ENCODE measurements at regions not wholly inside any gene's neighbourhood (a gene's known extent, or its start where the extent isn't known, plus 50 kb on each side); places are given as distances from the start of the nearest gene placed in this dataset.

GRCh38 chr7:9102846-9103245, 669.4 kb downstream of the NXPH1 start:
- no peak for DNase-seq (ENCODE audit: extremely low spot score)
- ChIA-PET CTCF (no interaction called here), POLR2A (no interaction called here)
- TF ChIP-seq, protein P1, sequence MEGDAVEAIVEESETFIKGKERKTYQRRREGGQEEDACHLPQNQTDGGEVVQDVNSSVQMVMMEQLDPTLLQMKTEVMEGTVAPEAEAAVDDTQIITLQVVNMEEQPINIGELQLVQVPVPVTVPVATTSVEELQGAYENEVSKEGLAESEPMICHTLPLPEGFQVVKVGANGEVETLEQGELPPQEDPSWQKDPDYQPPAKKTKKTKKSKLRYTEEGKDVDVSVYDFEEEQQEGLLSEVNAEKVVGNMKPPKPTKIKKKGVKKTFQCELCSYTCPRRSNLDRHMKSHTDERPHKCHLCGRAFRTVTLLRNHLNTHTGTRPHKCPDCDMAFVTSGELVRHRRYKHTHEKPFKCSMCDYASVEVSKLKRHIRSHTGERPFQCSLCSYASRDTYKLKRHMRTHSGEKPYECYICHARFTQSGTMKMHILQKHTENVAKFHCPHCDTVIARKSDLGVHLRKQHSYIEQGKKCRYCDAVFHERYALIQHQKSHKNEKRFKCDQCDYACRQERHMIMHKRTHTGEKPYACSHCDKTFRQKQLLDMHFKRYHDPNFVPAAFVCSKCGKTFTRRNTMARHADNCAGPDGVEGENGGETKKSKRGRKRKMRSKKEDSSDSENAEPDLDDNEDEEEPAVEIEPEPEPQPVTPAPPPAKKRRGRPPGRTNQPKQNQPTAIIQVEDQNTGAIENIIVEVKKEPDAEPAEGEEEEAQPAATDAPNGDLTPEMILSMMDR (IDR thresholded peaks at IDR 0.05; ENCODE audit: control extremely low read depth, extremely low read depth, low read depth, missing control alignments) = no peak

GRCh38 chr7:9106747-9107146, 673.3 kb downstream of the NXPH1 start:
- DNase-seq (ENCODE audit: extremely low spot score) = no peak
- ChIA-PET POLR2A (no interaction called here), CTCF (interaction anchor here (1.0 kb wide), 1 partner anchor 10 kb away, joined by 3 read pairs; no protein-coding TSS in a partner anchor)
- TF ChIP-seq, protein P1 (IDR thresholded peaks at IDR 0.05; ENCODE audit: control extremely low read depth, extremely low read depth, low read depth, missing control alignments) = no peak

DNA sequence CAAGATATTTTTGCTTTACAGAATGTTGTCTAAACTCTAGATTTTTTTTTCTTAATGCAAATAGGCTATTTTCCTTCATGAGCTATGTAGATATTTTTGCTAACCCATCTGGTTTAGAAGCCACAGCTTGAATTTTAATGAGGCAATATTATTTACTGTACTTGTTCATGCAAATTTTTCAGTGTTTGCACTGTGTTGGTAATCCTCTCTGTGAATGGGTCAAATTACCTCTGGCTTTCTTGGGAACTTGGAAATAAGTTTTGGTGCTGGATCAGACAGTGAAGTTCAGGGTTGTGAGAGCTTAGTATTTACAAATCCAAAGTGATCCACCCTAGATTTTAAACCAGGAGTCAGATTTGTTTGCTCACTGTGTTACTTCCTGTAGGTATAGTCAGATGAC, 686.9 kb downstream of the NXPH1 start:
- TF ChIP-seq, protein P1 (IDR thresholded peaks at IDR 0.05; ENCODE audit: control extremely low read depth, extremely low read depth, low read depth, missing control alignments) = no peak
- CTCF ChIA-PET = interaction anchor here (0.8 kb wide), 1 partner anchor 10 kb away, joined by 3 read pairs; no protein-coding TSS in a partner anchor
- DNase-seq (ENCODE audit: extremely low spot score) = no peak
- POLR2A ChIA-PET = no interaction called here

DNA sequence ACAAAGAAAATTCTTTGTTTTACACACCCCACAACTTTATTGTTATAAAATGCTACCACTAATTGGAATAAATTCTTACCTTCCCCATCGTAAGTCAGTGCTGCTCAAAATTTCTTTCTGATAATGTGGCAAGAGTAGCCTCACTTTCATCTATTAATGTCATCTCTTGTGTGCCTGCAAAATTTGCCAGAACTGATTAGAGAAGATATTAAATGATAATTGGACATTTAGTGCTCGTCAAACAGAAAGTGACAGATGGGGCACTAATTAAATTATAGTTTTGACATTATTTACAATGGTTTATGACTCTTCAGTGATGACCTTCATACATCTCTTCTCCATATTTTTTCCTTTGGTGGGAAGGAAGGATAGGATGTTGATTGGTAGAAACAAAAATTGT, 690.9 kb downstream of the NXPH1 start:
- no peak for DNase-seq (ENCODE audit: extremely low spot score)
- TF ChIP-seq, protein P1 (IDR thresholded peaks at IDR 0.05; ENCODE audit: control extremely low read depth, extremely low read depth, low read depth, missing control alignments) = no peak
- POLR2A ChIA-PET = no interaction called here
- CTCF ChIA-PET = no interaction called here

DNA sequence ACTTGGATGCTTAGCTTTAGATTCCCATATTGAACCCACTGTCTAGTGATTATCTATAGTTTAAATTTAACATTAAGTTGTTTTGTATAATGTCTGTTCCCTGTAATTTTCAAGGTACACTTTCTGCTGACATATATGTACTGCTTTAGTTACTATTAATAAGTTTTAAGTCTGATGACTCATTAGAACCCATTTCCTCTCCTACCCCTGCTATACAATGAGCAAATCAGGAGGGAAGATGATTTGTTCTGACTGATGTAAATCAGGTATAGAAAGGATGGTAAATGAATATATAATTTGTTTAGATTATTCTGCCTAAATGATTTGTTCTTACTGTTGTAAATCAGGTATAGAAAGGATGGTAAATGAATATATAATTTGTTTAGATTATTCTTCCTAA, 691.8 kb downstream of the NXPH1 start:
- POLR2A ChIA-PET = no interaction called here
- CTCF ChIA-PET = no interaction called here
- TF ChIP-seq, protein P1 (IDR thresholded peaks at IDR 0.05; ENCODE audit: control extremely low read depth, extremely low read depth, low read depth, missing control alignments) = no peak
- DNase-seq (ENCODE audit: extremely low spot score) = no peak

- CTCF ChIA-PET = no interaction called here
- POLR2A ChIA-PET = no interaction called here
- DNase-seq (ENCODE audit: extremely low spot score) = no peak
- TF ChIP-seq, protein P1 (IDR thresholded peaks at IDR 0.05; ENCODE audit: control extremely low read depth, extremely low read depth, low read depth, missing control alignments) = no peak
Observed at GRCh38 chr7:9127901-9128300, 694.5 kb downstream of the NXPH1 start.

DNA sequence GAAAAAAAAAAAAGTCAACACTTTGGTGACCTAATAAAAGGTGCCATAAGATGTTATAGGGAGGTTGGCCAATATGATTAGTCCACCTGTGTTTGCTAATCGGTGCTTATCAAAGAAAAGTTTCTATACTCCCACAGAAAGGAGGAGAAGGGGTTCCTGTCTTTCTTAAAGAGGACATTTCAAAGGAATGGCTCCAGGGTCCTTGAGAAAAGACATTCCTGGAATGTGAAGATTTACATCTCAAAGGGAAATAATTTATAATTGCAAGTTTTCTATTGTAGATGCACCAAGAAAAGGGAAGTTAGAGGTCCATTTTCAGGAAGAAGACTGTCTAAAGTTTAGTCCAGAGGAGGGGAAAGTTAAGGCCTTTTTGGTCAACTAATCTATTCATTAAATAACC, 715.3 kb downstream of the NXPH1 start:
- no peak for DNase-seq (ENCODE audit: extremely low spot score)
- ChIA-PET POLR2A (no interaction called here), CTCF (no interaction called here)
- TF ChIP-seq, protein P1 (IDR thresholded peaks at IDR 0.05; ENCODE audit: control extremely low read depth, extremely low read depth, low read depth, missing control alignments) = no peak
